ENCODE measurements at regions not wholly inside any gene's neighbourhood (a gene's known extent, or its start where the extent isn't known, plus 50 kb on each side); places are given as distances from the start of the nearest gene placed in this dataset.
A peak's percentile ranks its signal among the peaks of the same experiment; 100 is the strongest.

DNA sequence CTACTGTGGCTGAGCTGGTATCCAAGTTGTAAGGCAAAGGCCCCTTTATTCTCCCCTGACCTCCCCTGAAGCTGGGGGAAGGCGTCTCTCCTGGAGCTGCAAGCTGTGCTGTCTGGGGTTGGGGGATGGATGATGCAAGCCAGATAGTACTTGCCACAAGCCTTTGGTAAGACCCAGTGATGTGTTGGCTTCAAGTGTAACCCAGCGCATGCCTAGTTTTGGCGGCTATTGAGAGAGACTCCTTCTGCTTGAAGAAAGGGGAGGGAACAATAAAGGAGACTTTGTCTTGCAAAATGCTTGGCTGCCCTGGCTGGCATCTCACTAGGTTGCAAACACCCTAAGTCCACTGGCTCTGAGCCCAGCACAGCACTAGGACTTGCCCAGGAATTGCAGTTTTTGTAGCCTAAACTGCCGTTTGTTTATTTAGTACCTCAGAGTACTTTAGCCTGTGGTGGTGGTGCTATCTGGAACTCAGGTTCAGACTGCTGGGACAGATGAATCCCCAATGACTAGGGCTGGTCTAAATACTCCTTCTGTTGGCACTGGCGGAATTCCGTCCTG is 108.2 kb downstream of the TNFSF13B start:
- Histone ChIP-seq H3K27ac (ENCODE audit: low read depth in 1 of 3, low read length in 2 of 3) (no peak overlapping the region), H3K27me3 (ENCODE audit: control insufficient read depth in 3 of 3, insufficient read depth in 3 of 3, low read length in 3 of 3) (no peaks in the 10 kb centered on the region), H3K4me1 (ENCODE audit: control insufficient read depth in 3 of 3, insufficient read depth in 2 of 3, low read depth in 1 of 3, low read length in 2 of 3) (no peaks in the 10 kb centered on the region), H3K36me3 (ENCODE audit: control insufficient read depth in 3 of 3, insufficient read depth in 2 of 3, low read depth in 1 of 3, low read length in 3 of 3) (no peaks in the 10 kb centered on the region), H3K4me3 (ENCODE audit: low read depth in 1 of 3, low read length in 3 of 3) (no peak overlapping the region), H3K9me3 (ENCODE audit: control insufficient read depth in 2 of 2, insufficient read depth in 1 of 2, low read depth in 1 of 2, low read length in 1 of 2) (no peaks in the 10 kb centered on the region)
- no peak for DNase-seq
- 89 to 91% (median 90%) methylated on average over 6 of the region's 6 CpGs for WGBS, 3 donors
- FAIRE-seq = no peak

GRCh38 chr13:108383667-108384066 is 114.1 kb downstream of the TNFSF13B start:
- no peak for FAIRE-seq
- no peak overlapping the region for H3K4me3 ChIP-seq (ENCODE audit: low read depth in 1 of 3, low read length in 3 of 3)
- no peaks in the 10 kb centered on the region for H3K9me3 ChIP-seq (ENCODE audit: control insufficient read depth in 2 of 2, insufficient read depth in 1 of 2, low read depth in 1 of 2, low read length in 1 of 2)
- DNase-seq = no peak
- H3K36me3 ChIP-seq (ENCODE audit: control insufficient read depth in 3 of 3, insufficient read depth in 2 of 3, low read depth in 1 of 3, low read length in 3 of 3) = no peaks in the 10 kb centered on the region
- 59 to 93% (median 82%) methylated on average over 3 of the region's 3 CpGs for WGBS, 3 donors
- H3K27ac ChIP-seq (ENCODE audit: low read depth in 1 of 3, low read length in 2 of 3) = no peak overlapping the region
- H3K4me1 ChIP-seq (ENCODE audit: control insufficient read depth in 3 of 3, insufficient read depth in 2 of 3, low read depth in 1 of 3, low read length in 2 of 3) = no peaks in the 10 kb centered on the region
- no peaks in the 10 kb centered on the region for H3K27me3 ChIP-seq (ENCODE audit: control insufficient read depth in 3 of 3, insufficient read depth in 3 of 3, low read length in 3 of 3)

GRCh38 chr13:108387156-108387555 is 117.6 kb downstream of the TNFSF13B start:
- H3K9me3 ChIP-seq (ENCODE audit: control insufficient read depth in 2 of 2, insufficient read depth in 1 of 2, low read depth in 1 of 2, low read length in 1 of 2) = no peaks in the 10 kb centered on the region
- no peaks in the 10 kb centered on the region for H3K36me3 ChIP-seq (ENCODE audit: control insufficient read depth in 3 of 3, insufficient read depth in 2 of 3, low read depth in 1 of 3, low read length in 3 of 3)
- no peaks in the 10 kb centered on the region for H3K4me1 ChIP-seq (ENCODE audit: control insufficient read depth in 3 of 3, insufficient read depth in 2 of 3, low read depth in 1 of 3, low read length in 2 of 3)
- no peak overlapping the region for H3K4me3 ChIP-seq (ENCODE audit: low read depth in 1 of 3, low read length in 3 of 3)
- H3K27me3 ChIP-seq (ENCODE audit: control insufficient read depth in 3 of 3, insufficient read depth in 3 of 3, low read length in 3 of 3) = no peaks in the 10 kb centered on the region
- no peak for DNase-seq
- H3K27ac ChIP-seq (ENCODE audit: low read depth in 1 of 3, low read length in 2 of 3) = no peak overlapping the region
- 70 to 88% (median 75%) methylated on average over 3 of the region's 3 CpGs for WGBS, 3 donors
- no peak for FAIRE-seq

DNA sequence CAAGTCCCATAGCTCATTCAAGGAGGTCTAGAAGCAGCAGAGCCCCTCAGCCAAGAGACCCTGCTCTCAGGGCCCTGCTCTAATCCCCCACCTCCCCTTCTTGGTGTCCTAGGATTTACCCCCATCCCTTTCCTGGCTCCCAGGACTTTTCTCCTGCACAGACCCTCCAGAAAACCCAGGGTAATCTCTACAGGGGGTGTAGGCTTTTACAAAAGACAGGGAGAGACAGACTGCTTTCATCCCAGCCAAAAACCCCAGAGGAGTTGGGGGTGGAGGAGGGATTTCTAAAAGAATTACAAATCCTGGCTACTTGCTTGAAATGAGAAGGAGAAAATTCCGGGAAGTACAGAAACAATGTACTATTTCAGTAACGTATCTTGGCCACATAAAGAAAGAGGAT is 133.3 kb downstream of the TNFSF13B start:
- Histone ChIP-seq H3K27me3 (ENCODE audit: control insufficient read depth in 3 of 3, insufficient read depth in 3 of 3, low read length in 3 of 3) (peaks cover 0 to 3% (median 0%) of the 10 kb centered on the region in 3 donors), H3K4me1 (ENCODE audit: control insufficient read depth in 3 of 3, insufficient read depth in 2 of 3, low read depth in 1 of 3, low read length in 2 of 3) (no peaks in the 10 kb centered on the region), H3K4me3 (ENCODE audit: low read depth in 1 of 3, low read length in 3 of 3) (no peak overlapping the region), H3K36me3 (ENCODE audit: control insufficient read depth in 3 of 3, insufficient read depth in 2 of 3, low read depth in 1 of 3, low read length in 3 of 3) (no peaks in the 10 kb centered on the region), H3K27ac (ENCODE audit: low read depth in 1 of 3, low read length in 2 of 3) (no peak overlapping the region), H3K9me3 (ENCODE audit: control insufficient read depth in 2 of 2, insufficient read depth in 1 of 2, low read depth in 1 of 2, low read length in 1 of 2) (no peaks in the 10 kb centered on the region)
- DNase-seq (no peak), FAIRE-seq (no peak)
- WGBS, 3 donors = 76 to 86% (median 77%) methylated on average over 2 of the region's 2 CpGs

- Histone ChIP-seq H3K9me3 (ENCODE audit: control insufficient read depth in 2 of 2, insufficient read depth in 1 of 2, low read depth in 1 of 2, low read length in 1 of 2) (no peaks in the 10 kb centered on the region), H3K4me3 (ENCODE audit: low read depth in 1 of 3, low read length in 3 of 3) (no peak overlapping the region), H3K27ac (ENCODE audit: low read depth in 1 of 3, low read length in 2 of 3) (no peak overlapping the region), H3K36me3 (ENCODE audit: control insufficient read depth in 3 of 3, insufficient read depth in 2 of 3, low read depth in 1 of 3, low read length in 3 of 3) (no peaks in the 10 kb centered on the region), H3K27me3 (ENCODE audit: control insufficient read depth in 3 of 3, insufficient read depth in 3 of 3, low read length in 3 of 3) (no peaks in the 10 kb centered on the region), H3K4me1 (ENCODE audit: control insufficient read depth in 3 of 3, insufficient read depth in 2 of 3, low read depth in 1 of 3, low read length in 2 of 3) (no peaks in the 10 kb centered on the region)
- FAIRE-seq (no peak), DNase-seq (no peak)
- WGBS, 3 donors = 48 to 62% (median 60%) methylated on average over 2 of the region's 2 CpGs
Measured at GRCh38 chr13:108407495-108407894, 138.0 kb downstream of the TNFSF13B start.

DNA sequence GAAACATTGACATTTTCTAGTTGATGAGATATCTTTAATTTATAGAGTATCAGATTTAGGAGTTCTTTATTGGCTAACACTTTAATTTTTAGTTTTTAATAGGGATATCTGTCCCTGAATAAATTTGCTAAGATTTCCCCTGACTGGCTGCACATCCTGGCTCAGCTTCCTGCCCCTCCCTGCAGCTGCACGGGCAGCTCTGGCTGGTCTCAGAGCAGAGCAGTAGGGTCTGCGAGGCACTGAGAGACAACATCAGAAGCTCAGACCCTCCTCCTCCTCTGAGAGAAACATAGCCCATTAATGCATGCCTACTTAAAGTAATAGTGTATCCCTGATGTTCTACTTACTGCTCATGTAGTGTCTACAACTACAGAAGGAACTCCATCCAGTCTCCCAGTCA is 139.2 kb downstream of the TNFSF13B start:
- no peak for FAIRE-seq
- Histone ChIP-seq H3K27ac (ENCODE audit: low read depth in 1 of 3, low read length in 2 of 3) (no peak overlapping the region), H3K4me3 (ENCODE audit: low read depth in 1 of 3, low read length in 3 of 3) (no peak overlapping the region), H3K9me3 (ENCODE audit: control insufficient read depth in 2 of 2, insufficient read depth in 1 of 2, low read depth in 1 of 2, low read length in 1 of 2) (no peaks in the 10 kb centered on the region), H3K4me1 (ENCODE audit: control insufficient read depth in 3 of 3, insufficient read depth in 2 of 3, low read depth in 1 of 3, low read length in 2 of 3) (no peaks in the 10 kb centered on the region), H3K36me3 (ENCODE audit: control insufficient read depth in 3 of 3, insufficient read depth in 2 of 3, low read depth in 1 of 3, low read length in 3 of 3) (no peaks in the 10 kb centered on the region), H3K27me3 (ENCODE audit: control insufficient read depth in 3 of 3, insufficient read depth in 3 of 3, low read length in 3 of 3) (no peaks in the 10 kb centered on the region)
- WGBS, 3 donors = 15 to 29% (median 24%) methylated on average over 2 of the region's 2 CpGs
- no peak for DNase-seq

DNA sequence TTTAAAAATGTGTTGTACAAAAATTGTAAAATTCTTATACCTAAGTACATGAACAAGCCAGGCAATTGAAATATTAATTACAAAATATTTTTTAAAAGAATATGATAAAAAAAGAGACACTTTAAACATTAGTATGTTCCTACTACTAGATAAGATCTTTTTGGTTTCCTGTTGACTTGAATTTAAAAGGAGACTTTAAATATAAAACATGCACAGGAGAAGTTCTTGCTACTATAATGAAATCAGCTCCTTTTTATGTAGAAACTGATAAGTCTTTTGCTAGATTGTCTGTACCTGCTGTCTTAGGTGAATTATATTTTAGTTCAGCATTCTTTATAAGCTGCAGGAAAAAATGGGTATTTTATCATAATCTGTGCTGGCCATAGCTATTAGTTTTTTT is 140.2 kb downstream of the TNFSF13B start:
- Histone ChIP-seq H3K4me1 (ENCODE audit: control insufficient read depth in 3 of 3, insufficient read depth in 2 of 3, low read depth in 1 of 3, low read length in 2 of 3) (no peaks in the 10 kb centered on the region), H3K27ac (ENCODE audit: low read depth in 1 of 3, low read length in 2 of 3) (no peak overlapping the region), H3K36me3 (ENCODE audit: control insufficient read depth in 3 of 3, insufficient read depth in 2 of 3, low read depth in 1 of 3, low read length in 3 of 3) (no peaks in the 10 kb centered on the region), H3K4me3 (ENCODE audit: low read depth in 1 of 3, low read length in 3 of 3) (no peak overlapping the region), H3K9me3 (ENCODE audit: control insufficient read depth in 2 of 2, insufficient read depth in 1 of 2, low read depth in 1 of 2, low read length in 1 of 2) (no peaks in the 10 kb centered on the region), H3K27me3 (ENCODE audit: control insufficient read depth in 3 of 3, insufficient read depth in 3 of 3, low read length in 3 of 3) (no peaks in the 10 kb centered on the region)
- FAIRE-seq (no peak), DNase-seq (peak in 1 of 2 donors; percentile 2)

DNA sequence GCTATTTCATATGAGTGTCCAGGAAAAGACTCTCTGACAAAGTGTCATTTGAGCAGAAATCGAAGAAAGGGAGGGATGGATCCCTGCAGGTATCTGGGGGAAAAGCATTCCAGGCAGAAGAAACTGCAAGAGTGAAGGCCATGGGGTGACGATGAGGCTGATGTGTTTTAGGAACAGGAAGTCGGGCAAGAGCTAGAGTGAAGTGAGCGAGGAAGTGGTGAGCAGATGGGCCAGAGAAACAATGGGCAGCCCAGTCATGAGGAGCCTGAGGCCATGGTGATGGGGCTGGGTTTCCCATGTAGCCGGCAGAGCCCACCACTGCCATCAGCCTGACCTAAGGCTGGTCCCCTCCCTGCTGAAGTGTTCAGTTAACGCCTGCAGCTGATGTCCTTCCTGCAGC is 150.2 kb downstream of the TNFSF13B start:
- FAIRE-seq = no peak
- 64 to 88% (median 73%) methylated on average over 6 of the region's 6 CpGs for WGBS, 3 donors
- Histone ChIP-seq H3K4me1 (ENCODE audit: control insufficient read depth in 3 of 3, insufficient read depth in 2 of 3, low read depth in 1 of 3, low read length in 2 of 3) (no peaks in the 10 kb centered on the region), H3K9me3 (ENCODE audit: control insufficient read depth in 2 of 2, insufficient read depth in 1 of 2, low read depth in 1 of 2, low read length in 1 of 2) (no peaks in the 10 kb centered on the region), H3K27ac (ENCODE audit: low read depth in 1 of 3, low read length in 2 of 3) (no peak overlapping the region), H3K27me3 (ENCODE audit: control insufficient read depth in 3 of 3, insufficient read depth in 3 of 3, low read length in 3 of 3) (no peaks in the 10 kb centered on the region), H3K4me3 (ENCODE audit: low read depth in 1 of 3, low read length in 3 of 3) (no peak overlapping the region), H3K36me3 (ENCODE audit: control insufficient read depth in 3 of 3, insufficient read depth in 2 of 3, low read depth in 1 of 3, low read length in 3 of 3) (no peaks in the 10 kb centered on the region)
- DNase-seq = no peak

- Histone ChIP-seq H3K4me1 (ENCODE audit: control insufficient read depth in 3 of 3, insufficient read depth in 2 of 3, low read depth in 1 of 3, low read length in 2 of 3) (no peaks in the 10 kb centered on the region), H3K9me3 (ENCODE audit: control insufficient read depth in 2 of 2, insufficient read depth in 1 of 2, low read depth in 1 of 2, low read length in 1 of 2) (no peaks in the 10 kb centered on the region), H3K27me3 (ENCODE audit: control insufficient read depth in 3 of 3, insufficient read depth in 3 of 3, low read length in 3 of 3) (no peaks in the 10 kb centered on the region), H3K36me3 (ENCODE audit: control insufficient read depth in 3 of 3, insufficient read depth in 2 of 3, low read depth in 1 of 3, low read length in 3 of 3) (no peaks in the 10 kb centered on the region), H3K4me3 (ENCODE audit: low read depth in 1 of 3, low read length in 3 of 3) (no peak overlapping the region), H3K27ac (ENCODE audit: low read depth in 1 of 3, low read length in 2 of 3) (no peak overlapping the region)
- 66 to 72% (median 69%) methylated on average over 4 of the region's 4 CpGs for WGBS, 3 donors
- DNase-seq = no peak
- no peak for FAIRE-seq
Measured at GRCh38 chr13:108425056-108425455, 155.5 kb downstream of the TNFSF13B start.

All from small intestine (tissue), 7 donors.